Body of pancreas (tissue), 4 donors: ENCODE measurements at regions not wholly inside any gene's neighbourhood (a gene's known extent, or its start where the extent isn't known, plus 50 kb on each side); places are given as distances from the start of the nearest gene placed in this dataset.

Experiments
- CTCF ChIP-seq, 7 experiments: fragments of 450-650 bp in 4 of 7; fragments of 200-600 bp in 3 of 7; sonication (generic) in 3 of 7; IDR thresholded peaks; one replicate each; pipeline ENCODE4 v1.5.1; 2016 to 2019; ENCODE audit warnings: antibody characterized with exemption in 7 of 7
- POLR2A ChIP-seq, 3 donors: fragments of 450-650 bp; IDR thresholded peaks; one replicate each; pipeline ENCODE4 v1.6.1; 2016; ENCODE audit warnings: antibody characterized with exemption in 3 of 3, mild to moderate bottlenecking in 2 of 3

- no peak for TF ChIP-seq CTCF (IDR thresholded peaks at IDR 0.05)
- no peak for TF ChIP-seq POLR2A (IDR thresholded peaks at IDR 0.05)
Measured at GRCh38 chr12:58030566-58031279, 89.4 kb downstream of the ATP23 start.
